ENCODE measurements at regions not wholly inside any gene's neighbourhood (a gene's known extent, or its start where the extent isn't known, plus 50 kb on each side); places are given as distances from the start of the nearest gene placed in this dataset.

GRCh38 chr4:178836865-178837264 lies 1394.6 kb upstream of the AGA start:
- Histone ChIP-seq H3K27ac (replicated peaks) (no peak overlapping the region), H3K27me3 (ENCODE audit: insufficient read depth, poor library complexity, severe bottlenecking) (no peaks in the 10 kb centered on the region), H3K4me3 (replicated peaks; ENCODE audit: insufficient read depth, low read length) (no peak overlapping the region)
- DNase-seq (ENCODE audit: low read depth in 1 of 2, low spot score in 1 of 2) = no peak
- TF ChIP-seq GABPA (IDR thresholded peaks at IDR 0.05; ENCODE audit: low read depth) = no peak
- no peak for TF ChIP-seq CTCF (IDR thresholded peaks at IDR 0.05; ENCODE audit: insufficient read depth, low read length)
- TF ChIP-seq SPI1 (IDR thresholded peaks at IDR 0.05; ENCODE audit: borderline replicate concordance, low read depth) = no peak
- no peak for TF ChIP-seq POLR2AphosphoS5 (IDR thresholded peaks at IDR 0.05; ENCODE audit: low read depth)
- TF ChIP-seq REST (IDR thresholded peaks at IDR 0.05; ENCODE audit: insufficient replicate concordance, low read depth) = no peak

- TF ChIP-seq SPI1 (IDR thresholded peaks at IDR 0.05; ENCODE audit: borderline replicate concordance, low read depth) = no peak
- TF ChIP-seq POLR2AphosphoS5 (IDR thresholded peaks at IDR 0.05; ENCODE audit: low read depth) = no peak
- no peak for TF ChIP-seq GABPA (IDR thresholded peaks at IDR 0.05; ENCODE audit: low read depth)
- no peak for TF ChIP-seq CTCF (IDR thresholded peaks at IDR 0.05; ENCODE audit: insufficient read depth, low read length)
- no peak for TF ChIP-seq REST (IDR thresholded peaks at IDR 0.05; ENCODE audit: insufficient replicate concordance, low read depth)
- Histone ChIP-seq H3K4me3 (replicated peaks; ENCODE audit: insufficient read depth, low read length) (no peak overlapping the region), H3K27me3 (ENCODE audit: insufficient read depth, poor library complexity, severe bottlenecking) (no peaks in the 10 kb centered on the region), H3K27ac (replicated peaks) (no peak overlapping the region)
- DNase-seq (ENCODE audit: low read depth in 1 of 2, low spot score in 1 of 2) = no peak
These were observed 1396.5 kb upstream of the AGA start for GRCh38 chr4:178838776-178839175.

GRCh38 chr4:178856139-178856800 lies 1414.0 kb upstream of the AGA start:
- Histone ChIP-seq H3K27me3 (ENCODE audit: insufficient read depth, poor library complexity, severe bottlenecking) (no peaks in the 10 kb centered on the region), H3K27ac (replicated peaks) (no peak overlapping the region), H3K4me3 (replicated peaks; ENCODE audit: insufficient read depth, low read length) (no peak overlapping the region)
- TF ChIP-seq POLR2AphosphoS5 (IDR thresholded peaks at IDR 0.05; ENCODE audit: low read depth) = no peak
- no peak for TF ChIP-seq REST (IDR thresholded peaks at IDR 0.05; ENCODE audit: insufficient replicate concordance, low read depth)
- TF ChIP-seq SPI1 (IDR thresholded peaks at IDR 0.05; ENCODE audit: borderline replicate concordance, low read depth) = no peak
- TF ChIP-seq CTCF (IDR thresholded peaks at IDR 0.05; ENCODE audit: insufficient read depth, low read length) = no peak
- TF ChIP-seq GABPA (IDR thresholded peaks at IDR 0.05; ENCODE audit: low read depth) = no peak
- no peak for DNase-seq (ENCODE audit: low read depth in 1 of 2, low spot score in 1 of 2)

Measured in HL-60 (cell line).